ENCODE measurements at regions not wholly inside any gene's neighbourhood (a gene's known extent, or its start where the extent isn't known, plus 50 kb on each side); places are given as distances from the start of the nearest gene placed in this dataset.

DNA sequence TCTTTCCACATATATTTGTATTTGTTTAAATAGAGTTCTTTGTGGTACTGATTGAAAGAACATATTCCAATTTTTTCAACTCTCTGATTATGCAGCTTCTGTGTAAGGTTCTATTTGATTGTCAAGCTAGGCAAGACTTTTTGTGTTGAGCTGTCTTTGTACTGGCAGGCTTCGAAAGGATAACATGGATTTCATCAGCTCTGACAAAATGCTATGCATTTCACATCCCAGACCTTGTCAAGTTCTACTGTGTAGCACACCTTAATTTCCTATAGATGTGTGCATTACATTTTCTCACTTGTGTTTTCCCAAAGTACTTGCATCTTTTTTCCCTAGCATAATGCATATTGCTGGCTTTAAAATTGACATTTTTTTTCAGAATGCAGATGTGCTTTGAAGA lies 555.0 kb upstream of the GYPC start:
- Histone ChIP-seq H3K36me3 (ENCODE audit: control insufficient read depth in 2 of 2, insufficient read depth in 2 of 2, low read length in 1 of 2) (no peaks in the 10 kb centered on the region), H3K4me2 (ENCODE audit: control insufficient read depth, insufficient read depth) (no peak overlapping the region), H3K27ac (ENCODE audit: control insufficient read depth, insufficient read depth) (no peak overlapping the region), H3K27me3 (replicated peaks in 1 of 2; ENCODE audit: control insufficient read depth in 2 of 2, insufficient read depth in 2 of 2, low read length in 1 of 2) (no peaks in the 10 kb centered on the region), H3K4me1 (ENCODE audit: control insufficient read depth, insufficient read depth, low read length) (no peaks in the 10 kb centered on the region), H3K9ac (ENCODE audit: control insufficient read depth, insufficient read depth, low read length) (no peak overlapping the region), H3K79me2 (ENCODE audit: control insufficient read depth, insufficient read depth, low read length) (no peaks in the 10 kb centered on the region), H3K4me3 (no peak overlapping the region), H3K9me3 (replicated peaks; ENCODE audit: control insufficient read depth, insufficient read depth, low read length) (no peaks in the 10 kb centered on the region), H2AFZ (ENCODE audit: control insufficient read depth, low read depth, low read length) (no peak overlapping the region), H4K20me1 (ENCODE audit: control insufficient read depth, insufficient read depth) (no peaks in the 10 kb centered on the region)
- DNase-seq (ENCODE audit: low read depth, low spot score) (no peak), ATAC-seq (no peak), FAIRE-seq (no peak)
- ChIA-PET CTCF (no interaction called here), RAD21 (ENCODE audit: unreplicated experiment) (no interaction called here), SMC1A (ENCODE audit: uncharacterized antibody, unreplicated experiment) (no interaction called here), POLR2A (no interaction called here)
- BruUV-seq (replicated peaks) = no TSS peak
- TF ChIP-seq ZNF24 (IDR thresholded peaks at IDR 0.05) = no peak
- no peak for TF ChIP-seq CHD1 (IDR thresholded peaks at IDR 0.05; ENCODE audit: low read depth, low read length)
- no peak for TF ChIP-seq NR2C1 (IDR thresholded peaks at IDR 0.05)
- TF ChIP-seq, protein P1, sequence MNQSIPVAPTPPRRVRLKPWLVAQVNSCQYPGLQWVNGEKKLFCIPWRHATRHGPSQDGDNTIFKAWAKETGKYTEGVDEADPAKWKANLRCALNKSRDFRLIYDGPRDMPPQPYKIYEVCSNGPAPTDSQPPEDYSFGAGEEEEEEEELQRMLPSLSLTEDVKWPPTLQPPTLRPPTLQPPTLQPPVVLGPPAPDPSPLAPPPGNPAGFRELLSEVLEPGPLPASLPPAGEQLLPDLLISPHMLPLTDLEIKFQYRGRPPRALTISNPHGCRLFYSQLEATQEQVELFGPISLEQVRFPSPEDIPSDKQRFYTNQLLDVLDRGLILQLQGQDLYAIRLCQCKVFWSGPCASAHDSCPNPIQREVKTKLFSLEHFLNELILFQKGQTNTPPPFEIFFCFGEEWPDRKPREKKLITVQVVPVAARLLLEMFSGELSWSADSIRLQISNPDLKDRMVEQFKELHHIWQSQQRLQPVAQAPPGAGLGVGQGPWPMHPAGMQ (IDR thresholded peaks at IDR 0.05; ENCODE audit: borderline replicate concordance) = no peak
- TF ChIP-seq BCL3 (IDR thresholded peaks at IDR 0.05; ENCODE audit: borderline replicate concordance, insufficient read depth, low read depth, low read length, poor library complexity, severe bottlenecking) = no peak
- TF ChIP-seq ZNF217 (IDR thresholded peaks at IDR 0.05) = no peak
- TF ChIP-seq TAF1 (IDR thresholded peaks at IDR 0.05; ENCODE audit: borderline replicate concordance, low read depth, low read length) = no peak
- no peak for TF ChIP-seq RFX5 (IDR thresholded peaks at IDR 0.05; ENCODE audit: low read depth, low read length)
- TF ChIP-seq MAX (IDR thresholded peaks at IDR 0.05; ENCODE audit: low read depth, low read length) = no peak
- TF ChIP-seq RELB (IDR thresholded peaks at IDR 0.05; ENCODE audit: low read depth) = no peak
- no peak for TF ChIP-seq CEBPZ (IDR thresholded peaks at IDR 0.05; ENCODE audit: low read depth, low read length)
- TF ChIP-seq PAX8 (IDR thresholded peaks at IDR 0.05) = no peak
- no peak for TF ChIP-seq SIX5 (IDR thresholded peaks at IDR 0.05; ENCODE audit: low read depth, low read length, severe bottlenecking)
- no peak for TF ChIP-seq KLF5 (IDR thresholded peaks at IDR 0.05; ENCODE audit: partially characterized antibody)
- in situ Hi-C loops (cut with MboI) (no loop called here), intact Hi-C loops (cut with micrococcal nuclease; ENCODE audit: unreplicated experiment) (no loop called here)
- 0% methylated on average over 1 of the region's 1 CpG for WGBS (ENCODE audit: insufficient coverage, insufficient replicate concordance, low lambda C conversion rate, missing lambda C conversion rate)

Measured in GM12878 (cell line).